Tibial nerve (tissue), 4 donors: ENCODE measurements at regions not wholly inside any gene's neighbourhood (a gene's known extent, or its start where the extent isn't known, plus 50 kb on each side); places are given as distances from the start of the nearest gene placed in this dataset.

Experiments used
- CTCF ChIP-seq, 5 experiments: fragments of 200-600 bp in 3 of 5; fragments of 450-650 bp in 2 of 5; sonication (generic) in 3 of 5; IDR thresholded peaks; one replicate each; pipeline ENCODE4 v1.5.1; 2016 to 2019; ENCODE audit warnings: antibody characterized with exemption in 5 of 5, mild to moderate bottlenecking in 3 of 5, moderate library complexity in 2 of 5
- EP300 ChIP-seq, 2 donors: sonication (generic); formaldehyde crosslinking; IDR thresholded peaks; one replicate each; pipeline ENCODE4 v1.6.1; 2017; ENCODE audit warnings: antibody characterized with exemption in 2 of 2, mild to moderate bottlenecking in 1 of 2

- no peak for TF ChIP-seq CTCF (IDR thresholded peaks at IDR 0.05)
- no peak for TF ChIP-seq EP300 (IDR thresholded peaks at IDR 0.05)
These were observed 1791.2 kb upstream of the CDH6 start for GRCh38 chr5:29402270-29402669.
